Mesothelial cell of epicardium (in vitro differentiated cells): ENCODE measurements at regions not wholly inside any gene's neighbourhood (a gene's known extent, or its start where the extent isn't known, plus 50 kb on each side); places are given as distances from the start of the nearest gene placed in this dataset.

ENCODE experiments used
- DNase-seq, 2 experiments: peaks; one replicate each; pipeline ENCODE4 v3.0.0; 2021; ENCODE audit warnings: low spot score in 2 of 2; ENCODE audit not compliant: unreplicated experiment in 2 of 2
- H3K27ac Mint-ChIP-seq: 2 replicates; pipeline ENCODE4 v1.8.0; 2021; ENCODE audit warnings: mixed read lengths
- H3K27me3 Mint-ChIP-seq: 2 replicates; pipeline ENCODE4 v1.8.0; 2021; ENCODE audit warnings: low read depth, mixed read lengths
- H3K36me3 Mint-ChIP-seq: 2 replicates; pipeline ENCODE4 v1.8.0; 2021; ENCODE audit warnings: mixed read lengths
- H3K4me1 Mint-ChIP-seq: 2 replicates; pipeline ENCODE4 v1.8.0; 2021; ENCODE audit warnings: mixed read lengths
- H3K4me3 Mint-ChIP-seq: 2 replicates; pipeline ENCODE4 v1.8.0; 2021; ENCODE audit warnings: mild to moderate bottlenecking, moderate library complexity, mixed read lengths
- H3K9me3 Mint-ChIP-seq: 2 replicates; pipeline ENCODE4 v1.8.0; 2021; ENCODE audit warnings: mixed read lengths
- CTCF ChIP-seq: fragments of 200-600 bp; sonication (generic); IDR thresholded peaks from one replicate; pipeline ENCODE4 v1.5.0; 2021; ENCODE audit warnings: antibody characterized with exemption; ENCODE audit not compliant: unreplicated experiment

GRCh38 chr6:140923048-140923447 is 1209.7 kb upstream of the GJE1 start:
- Mint-ChIP-seq H3K36me3 (no peaks in the 10 kb centered on the region), H3K4me3 (no peak overlapping the region), H3K4me1 (peaks cover 9% of the 10 kb centered on the region), H3K27ac (no peak overlapping the region), H3K27me3 (no peaks in the 10 kb centered on the region), H3K9me3 (peaks cover 14% of the 10 kb centered on the region)
- DNase-seq, result no peak
- TF ChIP-seq CTCF, result no peak

DNA sequence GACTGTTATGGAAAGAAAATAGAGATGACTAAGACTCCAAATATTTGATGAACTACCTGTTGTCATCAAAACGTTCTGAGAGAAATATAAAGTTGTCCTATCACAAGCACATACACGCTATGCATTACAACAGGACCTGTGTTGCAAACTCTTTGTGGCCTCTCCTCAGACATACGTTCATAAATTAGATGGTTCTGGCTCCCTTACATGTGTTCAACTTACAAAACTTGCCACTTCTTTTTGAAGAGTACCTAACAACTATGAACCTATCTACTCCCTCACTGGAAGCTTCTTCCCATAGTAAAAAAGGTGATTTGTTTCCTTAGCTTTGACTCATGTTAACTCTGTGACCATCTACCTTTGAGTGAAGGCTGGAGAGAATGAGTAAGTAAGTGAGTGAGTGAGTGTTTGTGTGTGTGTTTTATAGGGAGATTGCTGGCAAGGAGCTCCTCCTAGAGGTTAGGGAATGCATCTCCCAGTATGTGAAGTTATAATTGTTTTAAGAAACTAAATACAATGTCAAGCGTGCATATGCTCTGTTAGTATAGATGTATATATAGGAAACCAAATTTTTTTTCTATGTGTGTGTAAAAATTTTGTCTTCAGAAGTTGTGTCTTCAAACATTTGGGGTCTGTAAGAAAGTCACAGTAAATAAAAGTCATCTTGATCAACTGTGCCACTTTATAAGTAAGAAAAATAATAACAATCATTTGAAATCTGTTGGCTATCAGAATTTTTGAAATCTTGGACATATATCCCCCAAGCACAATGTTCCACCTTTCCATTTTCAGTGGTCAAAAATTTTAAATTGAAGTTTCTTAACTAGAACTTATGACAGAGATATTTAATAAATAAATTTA is 1211.1 kb upstream of the GJE1 start:
- Mint-ChIP-seq H3K27ac (no peak overlapping the region), H3K36me3 (no peaks in the 10 kb centered on the region), H3K9me3 (peaks cover 21% of the 10 kb centered on the region), H3K4me1 (peaks cover 9% of the 10 kb centered on the region), H3K27me3 (no peaks in the 10 kb centered on the region), H3K4me3 (no peak overlapping the region)
- no peak for DNase-seq
- TF ChIP-seq CTCF, result peak; percentile 54

- Mint-ChIP-seq H3K4me1 (peaks cover 7% of the 10 kb centered on the region), H3K36me3 (no peaks in the 10 kb centered on the region), H3K27ac (no peak overlapping the region), H3K27me3 (no peaks in the 10 kb centered on the region), H3K4me3 (no peak overlapping the region), H3K9me3 (peaks cover 21% of the 10 kb centered on the region)
- TF ChIP-seq CTCF, result no peak
- no peak for DNase-seq
Measured at GRCh38 chr6:140917911-140918310, 1214.8 kb upstream of the GJE1 start.

DNA sequence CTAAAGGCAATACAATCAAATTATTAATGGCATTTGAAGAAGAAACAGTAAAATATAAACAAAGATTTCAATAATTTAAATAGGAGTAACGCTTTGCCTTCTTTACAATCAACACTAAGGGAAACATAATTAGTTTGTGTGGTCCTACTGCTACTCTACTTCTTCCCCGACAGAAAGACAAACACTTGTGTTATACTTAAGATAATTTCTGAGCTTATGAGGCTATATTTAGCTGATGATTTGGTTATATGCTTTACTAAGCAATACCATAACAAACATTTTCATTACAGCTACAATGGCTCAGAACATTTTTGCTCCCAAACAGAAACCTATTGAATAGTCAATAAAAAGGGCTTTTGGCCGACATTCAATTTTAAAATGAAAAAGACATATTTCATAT is 1217.2 kb upstream of the GJE1 start:
- no peak for DNase-seq
- peaks cover 30% of the 10 kb centered on the region for H3K9me3 Mint-ChIP-seq
- H3K27ac Mint-ChIP-seq, result no peak overlapping the region
- TF ChIP-seq CTCF, result no peak
- peaks cover 1% of the 10 kb centered on the region for H3K4me1 Mint-ChIP-seq
- no peaks in the 10 kb centered on the region for H3K27me3 Mint-ChIP-seq
- no peak overlapping the region for H3K4me3 Mint-ChIP-seq
- no peaks in the 10 kb centered on the region for H3K36me3 Mint-ChIP-seq

GRCh38 chr6:140915103-140915502 is 1217.6 kb upstream of the GJE1 start:
- Mint-ChIP-seq H3K36me3 (no peaks in the 10 kb centered on the region), H3K4me1 (no peaks in the 10 kb centered on the region), H3K27ac (no peak overlapping the region), H3K9me3 (peaks cover 30% of the 10 kb centered on the region), H3K27me3 (no peaks in the 10 kb centered on the region), H3K4me3 (no peak overlapping the region)
- no peak for TF ChIP-seq CTCF
- DNase-seq, result no peak

GRCh38 chr6:140912686-140913085 is 1220.0 kb upstream of the GJE1 start:
- Mint-ChIP-seq H3K27me3 (no peaks in the 10 kb centered on the region), H3K4me1 (no peaks in the 10 kb centered on the region), H3K4me3 (no peak overlapping the region), H3K27ac (no peak overlapping the region), H3K9me3 (peaks cover 23% of the 10 kb centered on the region), H3K36me3 (no peaks in the 10 kb centered on the region)
- DNase-seq, result no peak
- TF ChIP-seq CTCF, result no peak
